OCI-LY3 (cell line): ENCODE measurements at regions not wholly inside any gene's neighbourhood (a gene's known extent, or its start where the extent isn't known, plus 50 kb on each side); places are given as distances from the start of the nearest gene placed in this dataset.
A peak's percentile ranks its signal among the peaks of the same experiment; 100 is the strongest.

Experiments used
- H2AFZ ChIP-seq: fragments of 200-600, 300-600 bp; shearing (Covaris generic); 2 replicates; pipeline ENCODE4 v1.6.0; 2014; ENCODE audit warnings: antibody characterized with exemption, low read depth, low read length
- H3K27ac ChIP-seq: fragments of 200-600, 300-600 bp; sonication (generic); 2 replicates; pipeline ENCODE4 v1.5.1; 2014; ENCODE audit warnings: mild to moderate bottlenecking, low read length, moderate library complexity, mixed read lengths
- H3K27me3 ChIP-seq: fragments of 200-600, 300-600 bp; sonication (generic); 2 replicates; pipeline ENCODE4 v1.6.1; 2014; ENCODE audit warnings: low read depth, low read length, mixed read lengths
- H3K36me3 ChIP-seq: fragments of 200-600, 300-600 bp; sonication (generic); replicated peaks from 2 replicates; pipeline ENCODE3; 2014; ENCODE audit warnings: low read depth, low read length, mixed read lengths
- H3K4me1 ChIP-seq: fragments of 300-600, 200-600 bp; sonication (generic); 2 replicates; pipeline ENCODE4 v1.6.1; 2014; ENCODE audit warnings: low read length, mixed read lengths
- H3K4me2 ChIP-seq: fragments of 200-600, 300-600 bp; sonication (generic); 2 replicates; pipeline ENCODE4 v1.6.1; 2014; ENCODE audit warnings: low read length, mixed read lengths
- H3K4me3 ChIP-seq: fragments of 300-600, 200-600 bp; sonication (generic); 2 replicates; pipeline ENCODE4 v1.5.1; 2014; ENCODE audit warnings: antibody characterized with exemption, mild to moderate bottlenecking, low read length, moderate library complexity
- H3K79me2 ChIP-seq: fragments of 300-600, 200-600 bp; shearing (Covaris generic); 2 replicates; pipeline ENCODE4 v1.6.1; 2014; ENCODE audit warnings: mild to moderate bottlenecking, low read length, mixed read lengths
- H3K9ac ChIP-seq: fragments of 300-600, 200-600 bp; shearing (Covaris generic); 2 replicates; pipeline ENCODE4 v1.6.0; 2014; ENCODE audit warnings: mild to moderate bottlenecking, low read length, moderate library complexity
- H3K9me3 ChIP-seq: fragments of 200-600, 300-600 bp; shearing (Covaris generic); 2 replicates; pipeline ENCODE4 v1.6.1; 2014; ENCODE audit warnings: low read length, mixed read lengths; ENCODE audit not compliant: insufficient read depth
- H4K20me1 ChIP-seq: fragments of 200-600, 300-600 bp; sonication (generic); 2 replicates; pipeline ENCODE4 v1.6.1; 2016; ENCODE audit warnings: low read length, mixed read lengths; ENCODE audit not compliant: insufficient read depth
- CTCF ChIP-seq: fragments of 200-600, 300-600 bp; sonication (generic); IDR thresholded peaks from 2 replicates; pipeline ENCODE4 v1.5.1; 2014; ENCODE audit warnings: antibody characterized with exemption, low read length, low read depth
- EZH2phosphoT487 ChIP-seq: fragments of 200-600 bp; shearing (Covaris generic); IDR thresholded peaks from 2 replicates; pipeline ENCODE4 v1.6.1; 2018; ENCODE audit warnings: antibody characterized with exemption, mixed run types, low read depth

- H3K27ac ChIP-seq: no peak overlapping the region
Observed at GRCh38 chr2:217249121-217250012, 389.5 kb upstream of the TNP1 start.

GRCh38 chr2:217248312-217248935, 388.6 kb upstream of the TNP1 start:
- Histone ChIP-seq H3K36me3 (no peaks in the 10 kb centered on the region), H3K4me1 (peaks cover 4% of the 10 kb centered on the region), H3K9me3 (no peaks in the 10 kb centered on the region), H3K4me2 (peak overlapping the region; percentile 34), H3K79me2 (no peaks in the 10 kb centered on the region), H3K27ac (no peak overlapping the region), H3K27me3 (peaks cover 13% of the 10 kb centered on the region; the same call in 1 of the 2 replicates), H3K9ac (no peak overlapping the region), H4K20me1 (peaks cover 3% of the 10 kb centered on the region; the same call in 1 of the 2 replicates), H3K4me3 (no peak overlapping the region), H2AFZ (no peak overlapping the region)
- no peak for TF ChIP-seq CTCF
- no peak for TF ChIP-seq EZH2phosphoT487

More at GRCh38 chr2:217249121-217250012, 389.5 kb upstream of the TNP1 start:
- TF ChIP-seq EZH2phosphoT487 (no peak), CTCF (no peak)
- peaks cover 13% of the 10 kb centered on the region; the same call in 1 of the 2 replicates for H3K27me3 ChIP-seq
- no peaks in the 10 kb centered on the region for H3K79me2 ChIP-seq
- no peaks in the 10 kb centered on the region for H3K9me3 ChIP-seq
- H4K20me1 ChIP-seq: peaks cover 3% of the 10 kb centered on the region; the same call in 1 of the 2 replicates
- peaks cover 4% of the 10 kb centered on the region for H3K4me1 ChIP-seq
- no peaks in the 10 kb centered on the region for H3K36me3 ChIP-seq
- no peak overlapping the region for H2AFZ ChIP-seq
- no peak overlapping the region for H3K9ac ChIP-seq
- H3K4me3 ChIP-seq: no peak overlapping the region
- no peak overlapping the region for H3K4me2 ChIP-seq

- no peak overlapping the region for H2AFZ ChIP-seq
- no peak overlapping the region for H3K27ac ChIP-seq
- no peak overlapping the region for H3K9ac ChIP-seq
- H3K4me1 ChIP-seq: peaks cover 4% of the 10 kb centered on the region
- H4K20me1 ChIP-seq: peaks cover 3% of the 10 kb centered on the region; the same call in 1 of the 2 replicates
- no peaks in the 10 kb centered on the region for H3K9me3 ChIP-seq
- no peak overlapping the region for H3K4me3 ChIP-seq
- no peaks in the 10 kb centered on the region for H3K79me2 ChIP-seq
- TF ChIP-seq CTCF (no peak), EZH2phosphoT487 (no peak)
- no peak overlapping the region for H3K4me2 ChIP-seq
- H3K36me3 ChIP-seq: no peaks in the 10 kb centered on the region
- peaks cover 13% of the 10 kb centered on the region; the same call in 1 of the 2 replicates for H3K27me3 ChIP-seq
Observed at GRCh38 chr2:217247476-217247875, 387.6 kb upstream of the TNP1 start.

GRCh38 chr2:217246108-217246507, 386.2 kb upstream of the TNP1 start:
- Histone ChIP-seq H3K9me3 (no peaks in the 10 kb centered on the region), H3K4me3 (no peak overlapping the region), H3K27me3 (peaks cover 8% of the 10 kb centered on the region; the same call in 1 of the 2 replicates), H4K20me1 (peaks cover 3% of the 10 kb centered on the region; the same call in 1 of the 2 replicates), H3K79me2 (no peaks in the 10 kb centered on the region), H3K9ac (no peak overlapping the region), H2AFZ (no peak overlapping the region), H3K4me2 (no peak overlapping the region), H3K27ac (no peak overlapping the region), H3K4me1 (peaks cover 4% of the 10 kb centered on the region), H3K36me3 (no peaks in the 10 kb centered on the region)
- TF ChIP-seq CTCF (no peak), EZH2phosphoT487 (no peak)
